ENCODE measurements at regions not wholly inside any gene's neighbourhood (a gene's known extent, or its start where the extent isn't known, plus 50 kb on each side); places are given as distances from the start of the nearest gene placed in this dataset.

DNA sequence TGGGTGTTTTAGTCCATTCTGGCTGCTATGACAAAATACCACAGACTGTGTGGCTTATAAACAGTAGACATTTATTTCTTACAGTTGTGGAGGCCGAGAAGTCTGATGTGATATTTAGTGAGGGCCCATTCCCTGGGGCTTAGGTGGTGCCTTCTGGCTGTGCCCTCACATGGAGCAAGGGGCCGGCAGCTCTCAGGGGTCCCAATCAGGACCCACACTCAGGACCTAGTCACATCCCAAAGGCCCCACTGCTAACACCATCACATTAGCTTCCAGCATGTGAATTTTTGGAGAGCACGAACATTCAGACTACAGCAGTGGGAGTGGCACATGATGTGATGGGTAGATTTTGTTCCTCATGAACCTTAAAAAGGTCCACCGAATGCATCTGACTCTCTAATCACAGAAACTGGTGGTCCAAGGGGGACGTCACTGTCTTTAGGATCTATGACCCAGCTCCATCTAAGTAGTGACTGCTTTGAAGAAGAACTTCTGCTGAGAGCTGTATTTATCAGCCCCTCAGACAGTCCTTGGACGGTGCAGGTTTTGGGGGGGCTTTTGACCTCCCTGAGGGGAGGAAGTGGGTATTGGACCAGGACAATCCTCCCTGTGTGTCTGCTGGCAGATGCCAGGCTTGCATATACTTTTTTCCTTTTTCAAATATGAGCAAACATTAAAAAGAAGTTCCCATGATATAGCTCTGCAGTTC is 154.5 kb upstream of the ZNF32 start:
- H3K27ac ChIP-seq (ENCODE audit: low read depth in 1 of 2, low read length in 2 of 2) = no peak overlapping the region
- H3K4me1 Mint-ChIP-seq = peaks cover 6% of the 10 kb centered on the region
- H3K27ac Mint-ChIP-seq = no peak overlapping the region

DNA sequence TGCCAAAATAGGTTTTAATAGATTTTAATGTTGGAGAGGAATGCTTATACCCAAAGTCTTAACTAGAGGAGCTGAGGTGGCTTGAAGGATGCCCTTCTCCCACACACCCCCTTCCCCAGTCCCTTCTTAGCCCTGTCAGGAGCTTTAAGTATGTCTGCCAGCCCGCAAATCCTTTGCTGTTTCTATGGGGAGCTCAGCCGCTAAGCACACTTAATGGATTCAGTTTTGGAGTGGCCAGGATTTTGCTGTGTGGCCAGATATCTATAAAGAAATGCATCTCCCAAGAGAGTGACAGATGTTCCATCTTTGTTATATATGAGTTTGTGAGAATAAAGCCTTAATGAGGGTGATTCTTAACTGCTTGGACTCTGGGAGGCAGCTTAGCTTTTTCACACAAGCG is 152.9 kb upstream of the ZNF32 start:
- H3K4me1 Mint-ChIP-seq = no peaks in the 10 kb centered on the region
- Histone ChIP-seq H3K9ac (ENCODE audit: insufficient read depth, low read length, poor library complexity, severe bottlenecking) (no peak overlapping the region), H3K9me3 (replicated peaks in 1 of 2; ENCODE audit: control insufficient read depth in 1 of 2, insufficient read depth in 1 of 2, low read length in 2 of 2) (no peaks in the 10 kb centered on the region), H3K27ac (ENCODE audit: low read depth in 1 of 2, low read length in 2 of 2) (no peak overlapping the region), H3K4me2 (replicated peaks; ENCODE audit: extremely low read depth, low read length, poor library complexity, severe bottlenecking) (no peak overlapping the region), H2AFZ (ENCODE audit: insufficient read depth, low read depth, low read length, poor library complexity, severe bottlenecking) (no peak overlapping the region), H4K20me1 (ENCODE audit: insufficient read depth, low read length) (no peaks in the 10 kb centered on the region), H3K79me2 (ENCODE audit: insufficient read depth, low read length) (no peaks in the 10 kb centered on the region), H3K27me3 (ENCODE audit: control insufficient read depth in 2 of 2, insufficient read depth in 2 of 2, low read length in 2 of 2) (no peaks in the 10 kb centered on the region), H3K4me3 (replicated peaks in 1 of 3; ENCODE audit: low read depth in 2 of 3, low read length in 3 of 3) (no peak overlapping the region), H3K36me3 (replicated peaks in 1 of 2; ENCODE audit: control insufficient read depth in 1 of 2, insufficient read depth in 2 of 2, low read length in 2 of 2) (no peaks in the 10 kb centered on the region), H3K4me1 (ENCODE audit: control insufficient read depth in 1 of 2, insufficient read depth in 2 of 2, low read length in 2 of 2) (no peaks in the 10 kb centered on the region)
- TF ChIP-seq, protein P1, sequence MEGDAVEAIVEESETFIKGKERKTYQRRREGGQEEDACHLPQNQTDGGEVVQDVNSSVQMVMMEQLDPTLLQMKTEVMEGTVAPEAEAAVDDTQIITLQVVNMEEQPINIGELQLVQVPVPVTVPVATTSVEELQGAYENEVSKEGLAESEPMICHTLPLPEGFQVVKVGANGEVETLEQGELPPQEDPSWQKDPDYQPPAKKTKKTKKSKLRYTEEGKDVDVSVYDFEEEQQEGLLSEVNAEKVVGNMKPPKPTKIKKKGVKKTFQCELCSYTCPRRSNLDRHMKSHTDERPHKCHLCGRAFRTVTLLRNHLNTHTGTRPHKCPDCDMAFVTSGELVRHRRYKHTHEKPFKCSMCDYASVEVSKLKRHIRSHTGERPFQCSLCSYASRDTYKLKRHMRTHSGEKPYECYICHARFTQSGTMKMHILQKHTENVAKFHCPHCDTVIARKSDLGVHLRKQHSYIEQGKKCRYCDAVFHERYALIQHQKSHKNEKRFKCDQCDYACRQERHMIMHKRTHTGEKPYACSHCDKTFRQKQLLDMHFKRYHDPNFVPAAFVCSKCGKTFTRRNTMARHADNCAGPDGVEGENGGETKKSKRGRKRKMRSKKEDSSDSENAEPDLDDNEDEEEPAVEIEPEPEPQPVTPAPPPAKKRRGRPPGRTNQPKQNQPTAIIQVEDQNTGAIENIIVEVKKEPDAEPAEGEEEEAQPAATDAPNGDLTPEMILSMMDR (IDR thresholded peaks at IDR 0.05) = no peak
- H3K27ac Mint-ChIP-seq = no peak overlapping the region
- no peaks in the 10 kb centered on the region for H3K36me3 Mint-ChIP-seq
- peaks cover 0 to 1% (median 0%) of the 10 kb centered on the region in 7 donors for H3K9me3 Mint-ChIP-seq
- no CpG with 5 or more reads among the region's 3 CpGs for WGBS (ENCODE audit: insufficient coverage)
- DNase-seq = no peak
- no peak overlapping the region for H3K4me3 Mint-ChIP-seq
- intact Hi-C loops (cut with micrococcal nuclease) = no loop called here
- peaks cover 10 to 33% (median 18%) of the 10 kb centered on the region in 3 donors for H3K27me3 Mint-ChIP-seq (ENCODE audit: low read depth in 3 of 3)

More for the DNA sequence above, 154.5 kb upstream of the ZNF32 start:
- intact Hi-C loops (cut with micrococcal nuclease) = no loop called here
- 100% methylated on average over 1 of the region's 6 CpGs for WGBS (ENCODE audit: insufficient coverage)
- Histone ChIP-seq H3K79me2 (ENCODE audit: insufficient read depth, low read length) (no peaks in the 10 kb centered on the region), H4K20me1 (ENCODE audit: insufficient read depth, low read length) (no peaks in the 10 kb centered on the region), H3K9me3 (replicated peaks in 1 of 2; ENCODE audit: control insufficient read depth in 1 of 2, insufficient read depth in 1 of 2, low read length in 2 of 2) (no peaks in the 10 kb centered on the region), H3K9ac (ENCODE audit: insufficient read depth, low read length, poor library complexity, severe bottlenecking) (no peak overlapping the region), H3K4me3 (replicated peaks in 1 of 3; ENCODE audit: low read depth in 2 of 3, low read length in 3 of 3) (no peak overlapping the region), H3K4me2 (replicated peaks; ENCODE audit: extremely low read depth, low read length, poor library complexity, severe bottlenecking) (no peak overlapping the region), H3K27me3 (ENCODE audit: control insufficient read depth in 2 of 2, insufficient read depth in 2 of 2, low read length in 2 of 2) (no peaks in the 10 kb centered on the region), H3K4me1 (ENCODE audit: control insufficient read depth in 1 of 2, insufficient read depth in 2 of 2, low read length in 2 of 2) (no peaks in the 10 kb centered on the region), H3K36me3 (replicated peaks in 1 of 2; ENCODE audit: control insufficient read depth in 1 of 2, insufficient read depth in 2 of 2, low read length in 2 of 2) (no peaks in the 10 kb centered on the region), H2AFZ (ENCODE audit: insufficient read depth, low read depth, low read length, poor library complexity, severe bottlenecking) (no peak overlapping the region)
- H3K9me3 Mint-ChIP-seq = peaks cover 0 to 1% (median 0%) of the 10 kb centered on the region in 7 donors
- peaks cover 7 to 29% (median 15%) of the 10 kb centered on the region in 3 donors for H3K27me3 Mint-ChIP-seq (ENCODE audit: low read depth in 3 of 3)
- TF ChIP-seq, protein P1 (IDR thresholded peaks at IDR 0.05) = no peak
- no peaks in the 10 kb centered on the region for H3K36me3 Mint-ChIP-seq
- H3K4me3 Mint-ChIP-seq = no peak overlapping the region
- no peak for DNase-seq
